ENCODE measurements at regions not wholly inside any gene's neighbourhood (a gene's known extent, or its start where the extent isn't known, plus 50 kb on each side); places are given as distances from the start of the nearest gene placed in this dataset.

- TF ChIP-seq MYC (IDR thresholded peaks at IDR 0.05; ENCODE audit: low read depth, low read length) (no peak), POLR2A (IDR thresholded peaks at IDR 0.05; ENCODE audit: extremely low read depth, insufficient read length) (no peak)
- TF ChIP-seq, protein P1, sequence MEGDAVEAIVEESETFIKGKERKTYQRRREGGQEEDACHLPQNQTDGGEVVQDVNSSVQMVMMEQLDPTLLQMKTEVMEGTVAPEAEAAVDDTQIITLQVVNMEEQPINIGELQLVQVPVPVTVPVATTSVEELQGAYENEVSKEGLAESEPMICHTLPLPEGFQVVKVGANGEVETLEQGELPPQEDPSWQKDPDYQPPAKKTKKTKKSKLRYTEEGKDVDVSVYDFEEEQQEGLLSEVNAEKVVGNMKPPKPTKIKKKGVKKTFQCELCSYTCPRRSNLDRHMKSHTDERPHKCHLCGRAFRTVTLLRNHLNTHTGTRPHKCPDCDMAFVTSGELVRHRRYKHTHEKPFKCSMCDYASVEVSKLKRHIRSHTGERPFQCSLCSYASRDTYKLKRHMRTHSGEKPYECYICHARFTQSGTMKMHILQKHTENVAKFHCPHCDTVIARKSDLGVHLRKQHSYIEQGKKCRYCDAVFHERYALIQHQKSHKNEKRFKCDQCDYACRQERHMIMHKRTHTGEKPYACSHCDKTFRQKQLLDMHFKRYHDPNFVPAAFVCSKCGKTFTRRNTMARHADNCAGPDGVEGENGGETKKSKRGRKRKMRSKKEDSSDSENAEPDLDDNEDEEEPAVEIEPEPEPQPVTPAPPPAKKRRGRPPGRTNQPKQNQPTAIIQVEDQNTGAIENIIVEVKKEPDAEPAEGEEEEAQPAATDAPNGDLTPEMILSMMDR (IDR thresholded peaks at IDR 0.05; ENCODE audit: low read depth, low read length): no peak
Measured at GRCh38 chr9:88753691-88754367, 218.9 kb downstream of the NXNL2 start.

All from NB4 (cell line).